NT2/D1 (cell line): ENCODE measurements at regions not wholly inside any gene's neighbourhood (a gene's known extent, or its start where the extent isn't known, plus 50 kb on each side); places are given as distances from the start of the nearest gene placed in this dataset.
"Not testable (repeated sequence)": the region's sequence is repeated elsewhere in the genome, so short reads cannot be mapped to it uniquely, and the experiment has no call there.

Experiments used
- DNase-seq: peaks from one replicate; pipeline ENCODE4 v3.0.0-alpha.2; 2011; ENCODE audit warnings: low read depth, low spot score
- H3K27me3 ChIP-seq: 2 replicates; pipeline ENCODE4 v1.6.0; 2011; ENCODE audit warnings: mild to moderate bottlenecking; ENCODE audit not compliant: insufficient read length, insufficient read depth
- H3K36me3 ChIP-seq: 2 replicates; pipeline ENCODE4 v1.6.1; 2011; ENCODE audit warnings: mild to moderate bottlenecking, low read length, mixed read lengths; ENCODE audit not compliant: insufficient read depth, insufficient read length
- H3K4me1 ChIP-seq: 2 replicates; pipeline ENCODE4 v1.5.1; 2011; ENCODE audit not compliant: insufficient read depth, insufficient read length
- H3K4me3 ChIP-seq: 2 replicates; pipeline ENCODE4 v1.5.1; 2011; ENCODE audit warnings: low read depth; ENCODE audit not compliant: insufficient read length
- H3K9ac ChIP-seq: 2 replicates; pipeline ENCODE4 v1.6.0; 2011; ENCODE audit warnings: low read depth; ENCODE audit not compliant: insufficient read length
- H3K9me3 ChIP-seq: 2 replicates; pipeline ENCODE4 v1.5.1; 2011; ENCODE audit warnings: mild to moderate bottlenecking, low read length; ENCODE audit not compliant: insufficient read depth
- SUZ12 ChIP-seq: IDR thresholded peaks from 2 replicates; pipeline ENCODE4 v1.6.1; 2011; ENCODE audit not compliant: insufficient read length, insufficient read depth; ENCODE audit errors: extremely low read depth
- YY1 ChIP-seq: IDR thresholded peaks from 2 replicates; pipeline ENCODE4 v1.6.1; 2011; ENCODE audit not compliant: insufficient read length, insufficient read depth
- ZNF274 ChIP-seq: IDR thresholded peaks from 2 replicates; pipeline ENCODE4 v1.6.1; 2011; ENCODE audit warnings: mild to moderate bottlenecking, low read depth, low read length

DNA sequence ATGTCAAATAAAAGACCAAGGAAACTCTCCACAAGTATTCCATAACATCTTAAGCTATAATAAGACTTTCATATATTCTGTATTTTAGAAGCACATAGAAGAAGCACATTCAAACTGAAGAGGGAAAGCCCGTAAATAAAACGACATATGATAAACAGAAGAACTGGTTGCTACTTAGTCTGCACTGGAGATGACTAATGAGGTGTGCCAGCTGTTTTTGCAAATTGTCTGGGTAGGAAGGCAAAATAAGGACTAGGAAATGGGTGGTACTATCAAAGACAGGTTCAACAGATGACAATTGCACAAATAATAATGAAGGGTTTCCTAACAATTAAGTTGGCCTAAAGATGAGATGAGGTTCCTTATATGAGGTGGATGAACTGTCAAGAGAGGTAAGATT lies 593.2 kb upstream of the CCDC179 start:
- no peak overlapping the region for H3K9ac ChIP-seq
- no peaks in the 10 kb centered on the region for H3K4me1 ChIP-seq
- no peaks in the 10 kb centered on the region for H3K27me3 ChIP-seq
- no peaks in the 10 kb centered on the region for H3K9me3 ChIP-seq
- DNase-seq: no peak
- TF ChIP-seq ZNF274 (no peak), YY1 (no peak)
- no peaks in the 10 kb centered on the region for H3K36me3 ChIP-seq
- H3K4me3 ChIP-seq: no peak overlapping the region

GRCh38 chr11:23455321-23455891 lies 595.1 kb upstream of the CCDC179 start:
- no peak for TF ChIP-seq SUZ12
- no peak for TF ChIP-seq YY1
- TF ChIP-seq ZNF274: no peak
- H3K4me1 ChIP-seq: no peaks in the 10 kb centered on the region
- no peaks in the 10 kb centered on the region for H3K27me3 ChIP-seq
- no peak for DNase-seq
- H3K36me3 ChIP-seq: no peaks in the 10 kb centered on the region
- H3K9me3 ChIP-seq: no peaks in the 10 kb centered on the region
- H3K9ac ChIP-seq: no peak overlapping the region
- no peak overlapping the region for H3K4me3 ChIP-seq

GRCh38 chr11:23457641-23458040 lies 597.4 kb upstream of the CCDC179 start:
- no peaks in the 10 kb centered on the region for H3K27me3 ChIP-seq
- no peak overlapping the region for H3K4me3 ChIP-seq
- H3K9ac ChIP-seq: no peak overlapping the region
- H3K9me3 ChIP-seq: no peaks in the 10 kb centered on the region
- no peak for TF ChIP-seq YY1
- no peak for TF ChIP-seq SUZ12
- TF ChIP-seq ZNF274: no peak
- H3K36me3 ChIP-seq: no peaks in the 10 kb centered on the region
- no peak for DNase-seq
- H3K4me1 ChIP-seq: no peaks in the 10 kb centered on the region

DNA sequence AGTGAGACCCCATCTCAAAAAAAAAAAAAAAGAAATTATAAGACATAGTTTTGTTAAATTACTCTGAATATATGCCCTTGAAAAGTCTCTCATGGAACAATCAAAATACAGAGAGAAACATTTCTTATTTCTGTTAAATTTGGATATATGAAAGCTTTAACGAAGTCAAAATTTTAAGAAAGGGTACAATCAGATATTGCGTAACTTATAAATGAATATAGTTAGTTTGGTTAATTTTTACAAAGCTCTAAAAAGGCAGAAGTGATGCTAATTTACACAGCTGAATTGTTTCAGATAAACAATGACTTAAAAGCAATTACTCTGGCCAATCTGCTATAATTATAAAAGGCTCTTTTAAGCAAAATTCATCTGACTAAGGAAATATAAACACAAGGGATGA lies 611.6 kb upstream of the CCDC179 start:
- TF ChIP-seq ZNF274 (no peak), SUZ12 (no peak), YY1 (no peak)
- Histone ChIP-seq H3K9ac (no peak overlapping the region), H3K36me3 (no peaks in the 10 kb centered on the region), H3K9me3 (no peaks in the 10 kb centered on the region), H3K4me3 (no peak overlapping the region), H3K27me3 (no peaks in the 10 kb centered on the region), H3K4me1 (no peaks in the 10 kb centered on the region)
- DNase-seq: no peak

GRCh38 chr11:23473782-23474181 lies 613.5 kb upstream of the CCDC179 start:
- no peak overlapping the region for H3K4me3 ChIP-seq
- TF ChIP-seq ZNF274 (no peak), SUZ12 (no peak), YY1 (no peak)
- no peaks in the 10 kb centered on the region for H3K36me3 ChIP-seq
- H3K4me1 ChIP-seq: no peaks in the 10 kb centered on the region
- H3K9me3 ChIP-seq: no peaks in the 10 kb centered on the region
- DNase-seq: no peak
- no peak overlapping the region for H3K9ac ChIP-seq
- no peaks in the 10 kb centered on the region for H3K27me3 ChIP-seq

DNA sequence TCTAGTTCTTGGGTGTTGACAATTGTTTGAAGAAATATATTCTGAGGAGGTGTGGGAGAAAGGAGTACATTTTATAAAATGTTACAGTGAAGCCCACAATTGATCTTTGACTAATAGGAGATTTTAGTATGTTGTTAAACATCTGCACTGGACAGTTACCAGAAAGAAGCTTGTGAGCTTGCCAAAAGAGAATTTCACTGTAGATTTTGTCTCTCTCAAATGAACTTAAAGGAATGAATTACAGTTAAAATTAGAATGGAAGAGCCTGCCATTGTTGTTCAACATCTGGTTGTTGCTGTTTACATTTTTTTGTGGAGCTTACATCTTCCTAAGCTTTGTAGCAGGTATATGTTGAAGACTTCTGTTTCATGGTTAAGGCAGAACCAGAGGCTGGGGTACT lies 620.5 kb upstream of the CCDC179 start:
- no peaks in the 10 kb centered on the region for H3K4me1 ChIP-seq
- H3K4me3 ChIP-seq: no peak overlapping the region
- no peaks in the 10 kb centered on the region for H3K9me3 ChIP-seq
- H3K36me3 ChIP-seq: no peaks in the 10 kb centered on the region
- no peaks in the 10 kb centered on the region for H3K27me3 ChIP-seq
- TF ChIP-seq SUZ12: no peak
- TF ChIP-seq ZNF274: no peak
- TF ChIP-seq YY1: no peak
- DNase-seq: no peak
- H3K9ac ChIP-seq: no peak overlapping the region

- not testable (repeated sequence) for H3K9ac ChIP-seq, DNase-seq, H3K4me1 ChIP-seq, H3K36me3 ChIP-seq, H3K9me3 ChIP-seq, H3K27me3 ChIP-seq, H3K4me3 ChIP-seq
Measured at GRCh38 chr11:23484146-23484545, 623.9 kb upstream of the CCDC179 start.

DNA sequence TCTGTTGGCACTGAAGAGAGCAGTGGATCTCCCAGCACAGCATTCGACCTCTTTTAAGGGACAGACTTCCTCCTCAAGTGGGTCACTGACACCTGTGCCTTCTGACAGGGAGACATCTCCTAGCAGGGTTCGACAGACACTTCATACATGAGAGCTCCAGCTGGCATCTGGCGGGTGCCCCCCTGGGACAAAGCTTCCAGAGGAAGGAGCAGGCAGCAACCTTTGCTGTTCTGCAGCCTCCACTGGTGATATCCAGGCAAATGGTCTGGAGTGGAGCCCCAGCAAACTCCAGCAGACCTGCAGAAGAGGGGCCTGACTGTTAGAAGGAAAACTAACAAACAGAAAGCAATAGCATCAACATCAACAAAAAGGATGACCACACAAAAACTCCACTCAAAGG lies 624.3 kb upstream of the CCDC179 start:
- not testable (repeated sequence) for H3K27me3 ChIP-seq, H3K9ac ChIP-seq, H3K9me3 ChIP-seq, DNase-seq, H3K4me1 ChIP-seq, H3K4me3 ChIP-seq, H3K36me3 ChIP-seq
